ENCODE measurements at regions not wholly inside any gene's neighbourhood (a gene's known extent, or its start where the extent isn't known, plus 50 kb on each side); places are given as distances from the start of the nearest gene placed in this dataset.
"Not testable (repeated sequence)": the region's sequence is repeated elsewhere in the genome, so short reads cannot be mapped to it uniquely, and the experiment has no call there.

- H3K4me3 ChIP-seq = no peak overlapping the region
- H3K27me3 ChIP-seq = no peaks in the 10 kb centered on the region
- H3K27ac ChIP-seq = no peak overlapping the region
- WGBS = 91% methylated on average over 3 of the region's 3 CpGs
- no peaks in the 10 kb centered on the region for H3K36me3 ChIP-seq
- DNase-seq (ENCODE audit: low spot score in 2 of 2) = no peak
- no peaks in the 10 kb centered on the region for H3K4me1 ChIP-seq
- no peak for TF ChIP-seq CTCF (IDR thresholded peaks at IDR 0.05)
- TF ChIP-seq POLR2AphosphoS5 (IDR thresholded peaks at IDR 0.05) = no peak
- no peak for TF ChIP-seq POLR2A (IDR thresholded peaks at IDR 0.05)
- TF ChIP-seq EP300 (IDR thresholded peaks at IDR 0.05) = no peak
- H3K9me3 ChIP-seq = no peaks in the 10 kb centered on the region
Measured at GRCh38 chr1:194787001-194787400, 1600.6 kb upstream of the B3GALT2 start.

- DNase-seq (ENCODE audit: low spot score in 2 of 2) = no peak
- Histone ChIP-seq H3K27ac (no peak overlapping the region), H3K36me3 (no peaks in the 10 kb centered on the region), H3K4me1 (no peaks in the 10 kb centered on the region), H3K9me3 (no peaks in the 10 kb centered on the region), H3K4me3 (no peak overlapping the region), H3K27me3 (no peaks in the 10 kb centered on the region)
- TF ChIP-seq POLR2A (IDR thresholded peaks at IDR 0.05) = no peak
- no peak for TF ChIP-seq EP300 (IDR thresholded peaks at IDR 0.05)
- TF ChIP-seq CTCF (IDR thresholded peaks at IDR 0.05) = no peak
- TF ChIP-seq POLR2AphosphoS5 (IDR thresholded peaks at IDR 0.05) = no peak
- 90% methylated on average over 4 of the region's 4 CpGs for WGBS
Measured at GRCh38 chr1:194786027-194786426, 1599.6 kb upstream of the B3GALT2 start.

GRCh38 chr1:194776657-194777056, 1590.2 kb upstream of the B3GALT2 start:
- Histone ChIP-seq H3K4me1 (no peaks in the 10 kb centered on the region), H3K4me3 (no peak overlapping the region), H3K9me3 (no peaks in the 10 kb centered on the region), H3K36me3 (no peaks in the 10 kb centered on the region), H3K27me3 (no peaks in the 10 kb centered on the region), H3K27ac (no peak overlapping the region)
- TF ChIP-seq POLR2AphosphoS5 (IDR thresholded peaks at IDR 0.05) (no peak), POLR2A (IDR thresholded peaks at IDR 0.05) (no peak), CTCF (IDR thresholded peaks at IDR 0.05) (no peak), EP300 (IDR thresholded peaks at IDR 0.05) (no peak)
- no peak for DNase-seq (ENCODE audit: low spot score in 2 of 2)
- WGBS = 88% methylated on average over 3 of the region's 3 CpGs

- H3K27ac ChIP-seq = no peak overlapping the region
- H3K27me3 ChIP-seq = no peaks in the 10 kb centered on the region
- WGBS = 97% methylated on average over 2 of the region's 2 CpGs
- H3K4me1 ChIP-seq = no peaks in the 10 kb centered on the region
- DNase-seq (ENCODE audit: low spot score in 2 of 2) = no peak
- H3K9me3 ChIP-seq = no peaks in the 10 kb centered on the region
- no peaks in the 10 kb centered on the region for H3K36me3 ChIP-seq
- H3K4me3 ChIP-seq = no peak overlapping the region
- TF ChIP-seq CTCF (IDR thresholded peaks at IDR 0.05) (no peak), EP300 (IDR thresholded peaks at IDR 0.05) (no peak), POLR2AphosphoS5 (IDR thresholded peaks at IDR 0.05) (no peak), POLR2A (IDR thresholded peaks at IDR 0.05) (no peak)
Measured at GRCh38 chr1:194774535-194774934, 1588.1 kb upstream of the B3GALT2 start.

GRCh38 chr1:194755241-194755994, 1569.0 kb upstream of the B3GALT2 start:
- TF ChIP-seq EP300 (IDR thresholded peaks at IDR 0.05) = no peak
- TF ChIP-seq CTCF (IDR thresholded peaks at IDR 0.05) = no peak
- no peak for TF ChIP-seq POLR2AphosphoS5 (IDR thresholded peaks at IDR 0.05)
- TF ChIP-seq POLR2A (IDR thresholded peaks at IDR 0.05) = no peak
- no peak overlapping the region for H3K4me3 ChIP-seq
- H3K27ac ChIP-seq = no peak overlapping the region
- no peaks in the 10 kb centered on the region for H3K27me3 ChIP-seq
- 40% methylated on average over 3 of the region's 3 CpGs for WGBS
- H3K36me3 ChIP-seq = no peaks in the 10 kb centered on the region
- no peaks in the 10 kb centered on the region for H3K9me3 ChIP-seq
- DNase-seq (ENCODE audit: low spot score in 2 of 2) = no peak
- no peaks in the 10 kb centered on the region for H3K4me1 ChIP-seq

GRCh38 chr1:194738843-194739242, 1552.4 kb upstream of the B3GALT2 start:
- WGBS = 86% methylated on average over 5 of the region's 5 CpGs
- not testable (repeated sequence) for H3K36me3 ChIP-seq; DNase-seq (ENCODE audit: low spot score in 2 of 2); H3K4me3 ChIP-seq; H3K9me3 ChIP-seq; H3K4me1 ChIP-seq; H3K27me3 ChIP-seq; H3K27ac ChIP-seq
